Ascending aorta (tissue), 2 donors: ENCODE measurements at regions not wholly inside any gene's neighbourhood (a gene's known extent, or its start where the extent isn't known, plus 50 kb on each side); places are given as distances from the start of the nearest gene placed in this dataset.
"Not testable (repeated sequence)": the region's sequence is repeated elsewhere in the genome, so short reads cannot be mapped to it uniquely, and the experiment has no call there.

Experiments
- DNase-seq, 2 donors: peaks; one replicate each; pipeline ENCODE4 v3.0.0-alpha.2; 2019; ENCODE audit warnings: low spot score in 2 of 2
- H3K27ac ChIP-seq, 2 donors: fragments of 200-600 bp; sonication (generic); one replicate each; pipeline ENCODE4 v1.5.1; 2016 to 2017; ENCODE audit warnings: mild to moderate bottlenecking in 1 of 2
- H3K27me3 ChIP-seq: fragments of 200-600 bp; sonication (generic); one replicate; pipeline ENCODE4 v1.5.1; 2017
- H3K36me3 ChIP-seq, 2 donors: fragments of 200-600 bp; sonication (generic); one replicate each; pipeline ENCODE4 v1.5.1; 2016
- H3K4me1 ChIP-seq, 2 donors: fragments of 200-600 bp; sonication (generic); one replicate each; pipeline ENCODE4 v1.5.1; 2016 to 2017; ENCODE audit warnings: mild to moderate bottlenecking in 1 of 2
- H3K4me3 ChIP-seq, 2 donors: fragments of 200-600 bp; sonication (generic); one replicate each; pipeline ENCODE4 v1.5.1; 2016 to 2017; ENCODE audit warnings: mild to moderate bottlenecking in 1 of 2
- H3K9me3 ChIP-seq, 2 donors: fragments of 200-600 bp; sonication (generic); one replicate each; pipeline ENCODE4 v1.5.1; 2016
- CTCF ChIP-seq, 3 experiments: fragments of 200-600 bp in 2 of 3; fragments of 450-650 bp in 1 of 3; sonication (generic) in 2 of 3; IDR thresholded peaks; one replicate each; pipeline ENCODE4 v1.5.1; 2016 to 2019; ENCODE audit warnings: antibody characterized with exemption in 3 of 3, mild to moderate bottlenecking in 1 of 3, moderate library complexity in 1 of 3
- intact Hi-C: fragments of 100-400 bp; cut with DNase I; formaldehyde crosslinking; loops from one replicate; pipeline ENCODE4 v1.15.1; 2023

- no peak overlapping the region for H3K4me3 ChIP-seq
- H3K36me3 ChIP-seq = no peaks in the 10 kb centered on the region
- no peak for TF ChIP-seq CTCF (IDR thresholded peaks at IDR 0.05)
- H3K27ac ChIP-seq = no peak overlapping the region
- no peaks in the 10 kb centered on the region for H3K4me1 ChIP-seq
- H3K9me3 ChIP-seq = no peaks in the 10 kb centered on the region
- intact Hi-C loops = no loop called here
- no peaks in the 10 kb centered on the region for H3K27me3 ChIP-seq
- DNase-seq = no peak
These were observed 2037.8 kb upstream of the LRRTM1 start for GRCh38 chr2:82342356-82342755.

- intact Hi-C loops = no loop called here
- H3K27ac ChIP-seq = no peak overlapping the region
- no peaks in the 10 kb centered on the region for H3K36me3 ChIP-seq
- no peaks in the 10 kb centered on the region for H3K27me3 ChIP-seq
- DNase-seq = no peak
- H3K9me3 ChIP-seq = no peaks in the 10 kb centered on the region
- no peak for TF ChIP-seq CTCF (IDR thresholded peaks at IDR 0.05)
- H3K4me3 ChIP-seq = no peak overlapping the region
- H3K4me1 ChIP-seq = no peaks in the 10 kb centered on the region
These were observed 2036.1 kb upstream of the LRRTM1 start for GRCh38 chr2:82340578-82341053.

- Histone ChIP-seq H3K4me1 (no peaks in the 10 kb centered on the region), H3K4me3 (no peak overlapping the region), H3K36me3 (no peaks in the 10 kb centered on the region), H3K9me3 (no peaks in the 10 kb centered on the region), H3K27ac (no peak overlapping the region), H3K27me3 (no peaks in the 10 kb centered on the region)
- DNase-seq = no peak
- intact Hi-C loops = no loop called here
- TF ChIP-seq CTCF (IDR thresholded peaks at IDR 0.05) = no peak
These were observed 2035.3 kb upstream of the LRRTM1 start for GRCh38 chr2:82339805-82340204.

DNA sequence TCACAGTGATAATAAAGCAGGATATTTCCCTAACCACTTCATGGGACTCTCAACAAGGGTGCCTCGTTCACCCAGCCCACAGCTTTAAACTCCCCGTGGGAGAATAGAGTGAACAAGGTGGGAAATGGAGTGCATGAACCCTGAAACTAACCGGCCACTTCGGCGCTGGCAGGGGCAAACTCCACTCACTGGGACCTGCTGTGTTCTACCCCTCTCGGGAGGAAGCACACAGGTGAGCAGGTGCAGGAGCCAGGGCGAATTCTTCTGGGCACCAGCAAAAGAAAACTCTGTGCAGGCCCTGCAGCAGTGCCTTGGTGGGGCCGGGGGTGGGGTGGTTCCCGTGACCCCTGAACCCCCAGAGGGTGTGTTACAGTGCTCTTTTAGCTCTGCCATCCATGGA, 2029.1 kb upstream of the LRRTM1 start:
- no peak for DNase-seq
- intact Hi-C loops = no loop called here
- Histone ChIP-seq H3K27me3 (no peaks in the 10 kb centered on the region), H3K4me3 (no peak overlapping the region), H3K4me1 (no peaks in the 10 kb centered on the region), H3K27ac (no peak overlapping the region), H3K9me3 (no peaks in the 10 kb centered on the region), H3K36me3 (no peaks in the 10 kb centered on the region)
- TF ChIP-seq CTCF (IDR thresholded peaks at IDR 0.05) = no peak

DNA sequence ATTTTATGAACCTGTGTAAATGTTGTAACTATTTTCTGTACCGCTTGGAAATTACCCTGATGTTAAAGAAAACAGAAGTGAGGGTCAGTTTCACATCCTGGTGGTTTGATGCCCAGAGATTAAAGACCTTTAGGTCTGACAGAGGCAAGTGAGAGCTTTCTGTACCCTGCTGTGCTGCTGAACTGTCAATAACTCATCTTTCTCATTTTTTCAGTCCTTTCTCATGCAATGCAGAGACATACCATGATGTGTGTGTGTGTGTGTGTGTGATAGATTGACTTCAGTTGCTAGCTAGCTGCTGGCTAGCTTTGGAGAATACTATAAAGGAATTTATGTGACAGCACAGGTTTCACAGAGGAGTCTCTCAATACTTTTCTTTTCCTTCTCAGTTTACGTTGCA, 2025.6 kb upstream of the LRRTM1 start:
- intact Hi-C loops = no loop called here
- Histone ChIP-seq H3K9me3 (no peaks in the 10 kb centered on the region), H3K36me3 (no peaks in the 10 kb centered on the region), H3K4me3 (no peak overlapping the region), H3K4me1 (no peaks in the 10 kb centered on the region), H3K27ac (no peak overlapping the region), H3K27me3 (no peaks in the 10 kb centered on the region)
- no peak for DNase-seq
- no peak for TF ChIP-seq CTCF (IDR thresholded peaks at IDR 0.05)

DNA sequence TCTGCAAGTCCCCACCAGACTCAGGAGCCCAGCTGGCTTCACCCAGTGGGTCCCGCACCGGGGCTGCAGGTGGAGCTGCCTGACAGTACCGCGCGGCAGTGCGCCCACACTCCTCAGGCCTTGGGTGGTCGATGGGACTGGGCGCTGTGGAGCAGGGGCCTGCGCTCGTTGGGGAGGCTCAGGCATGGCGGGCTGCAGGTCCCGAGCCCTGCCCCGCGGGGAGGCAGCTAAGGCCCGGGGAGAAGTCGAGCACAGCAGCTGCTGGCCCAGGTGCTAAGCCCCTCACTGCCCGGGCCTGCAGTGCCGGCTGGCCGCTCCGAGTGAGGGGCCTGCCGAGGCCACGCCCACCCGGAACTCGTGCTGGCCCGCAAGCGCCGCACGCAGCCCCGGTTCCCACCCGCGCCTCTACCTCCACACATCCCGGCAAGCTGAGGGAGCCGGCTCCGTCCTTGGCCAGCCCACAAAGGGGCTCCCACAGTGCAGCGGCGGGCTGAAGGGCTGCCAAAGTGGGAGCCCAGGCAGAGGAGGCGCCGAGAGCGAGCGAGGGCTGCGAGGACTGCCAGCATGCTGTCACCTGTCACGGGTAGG, 2021.7 kb upstream of the LRRTM1 start:
- DNase-seq, H3K27me3 ChIP-seq, H3K36me3 ChIP-seq, intact Hi-C loops, H3K27ac ChIP-seq, H3K4me1 ChIP-seq, H3K4me3 ChIP-seq, H3K9me3 ChIP-seq: not testable (repeated sequence)
